HCT116 (cell line): ENCODE measurements at regions not wholly inside any gene's neighbourhood (a gene's known extent, or its start where the extent isn't known, plus 50 kb on each side); places are given as distances from the start of the nearest gene placed in this dataset.

ENCODE experiments used
- ATAC-seq: fragments of 200-7000 bp; cut with Tn5 transposase; 2 replicates; pipeline ENCODE4 v1.9.1; 2020; ENCODE audit warnings: mild to moderate bottlenecking, moderate library complexity
- BruUV-seq: library from RNA; stranded (reverse); fragments of 400-500 nt; replicated peaks from 2 replicates; lab custom pipeline; 2021; lab: Mats Ljungman, UMichigan
- CTCF ChIA-PET: fragments of 300-600 bp; sonication (Branson Sonifier 250); formaldehyde crosslinking; loops from one replicate; lab custom pipeline; 2021; ENCODE audit warnings: antibody characterized with exemption; lab: Charles Lee
- POLR2A ChIA-PET: fragments of 300-600, 350-600 bp; sonication (Branson Sonifier 250); formaldehyde crosslinking; loops from one replicate; lab custom pipeline; 2021; ENCODE audit warnings: antibody characterized with exemption; lab: Charles Lee
- RAD21 ChIA-PET, 2 experiments: fragments of 300-600 bp; sonication (Branson Sonifier 250); formaldehyde crosslinking; loops; one replicate each; lab custom pipeline; 2023; ENCODE audit warnings: low total read pairs in 2 of 2; ENCODE audit not compliant: uncharacterized antibody in 2 of 2, unreplicated experiment in 2 of 2, low non-redundant PET in 1 of 2; lab: Charles Lee
- DNase-seq: peaks from one replicate; pipeline ENCODE4 v3.0.0-alpha.2; 2010; ENCODE audit warnings: low read depth, low spot score
- H2AFZ ChIP-seq: fragments of 200-600 bp; shearing (Covaris generic), sonication (generic); 2 replicates; pipeline ENCODE4 v1.6.1; 2017; ENCODE audit warnings: low read depth, mixed run types, mixed read lengths, antibody characterized with exemption, low read length; ENCODE audit not compliant: poor library complexity, severe bottlenecking
- H3K27ac ChIP-seq: 2 replicates; pipeline ENCODE4 v1.5.1; 2012; ENCODE audit warnings: low read depth, low read length
- H3K27me3 ChIP-seq: fragments of 200-600 bp; sonication (generic); 2 replicates; pipeline ENCODE4 v1.6.1; 2016; ENCODE audit warnings: mixed run types, low read length, mixed read lengths; ENCODE audit not compliant: insufficient read depth
- H3K36me3 ChIP-seq, 2 experiments: fragments of 200-500 bp in 1 of 2; fragments of 200-600 bp in 1 of 2; sonication (Bioruptor generic) in 1 of 2; sonication (generic) in 1 of 2; 2 replicates each; pipeline versions ENCODE4 v1.5.1 to v1.6.1; 2014 to 2016; ENCODE audit warnings: low read length in 2 of 2, inconsistent platforms in 1 of 2, mixed read lengths in 1 of 2, mixed run types in 1 of 2; ENCODE audit not compliant: insufficient read depth in 2 of 2, control insufficient read depth in 1 of 2
- H3K4me1 ChIP-seq, 2 experiments: fragments of 200-600 bp in 1 of 2; sonication (generic) in 1 of 2; 2 replicates each; pipeline versions ENCODE4 v1.5.1 to v1.6.1; 2012 to 2017; ENCODE audit warnings: low read length in 2 of 2, inconsistent platforms in 1 of 2, mild to moderate bottlenecking in 1 of 2, mixed read lengths in 1 of 2, mixed run types in 1 of 2, moderate library complexity in 1 of 2; ENCODE audit not compliant: insufficient read depth in 2 of 2, control insufficient read depth in 1 of 2
- H3K4me2 ChIP-seq: fragments of 200-600 bp; sonication (generic); 2 replicates; pipeline ENCODE4 v1.6.1; 2017; ENCODE audit warnings: mixed run types, low read length, mixed read lengths
- H3K4me3 ChIP-seq, 2 experiments: fragments of 200-600 bp in 1 of 2; sonication (generic) in 1 of 2; replicated peaks in 1 of 2; 2 replicates each; pipeline ENCODE4 v1.5.1; 2011 to 2016; ENCODE audit warnings: low read length in 2 of 2, control low read depth in 1 of 2, low read depth in 1 of 2, mild to moderate bottlenecking in 1 of 2, mixed read lengths in 1 of 2, mixed run types in 1 of 2
- H3K79me2 ChIP-seq: fragments of 200-600 bp; sonication (generic); 2 replicates; pipeline ENCODE4 v1.6.1; 2017; ENCODE audit warnings: mild to moderate bottlenecking, mixed run types, low read length, moderate library complexity, mixed read lengths; ENCODE audit not compliant: insufficient read depth
- H3K9ac ChIP-seq: fragments of 200-600 bp; sonication (generic); 2 replicates; pipeline ENCODE4 v1.6.1; 2016; ENCODE audit warnings: low read length, mixed read lengths
- H3K9me2 ChIP-seq: fragments of 200-600 bp; sonication (generic), shearing (Covaris generic); 2 replicates; pipeline ENCODE4 v1.6.1; 2017; ENCODE audit warnings: mixed run types, mild to moderate bottlenecking, moderate library complexity; ENCODE audit not compliant: insufficient read depth
- H3K9me3 ChIP-seq, 2 experiments: fragments of 200-500 bp in 1 of 2; fragments of 200-600 bp in 1 of 2; sonication (Bioruptor generic) in 1 of 2; sonication (generic) in 1 of 2; 2 replicates each; pipeline ENCODE4 v1.6.1; 2014 to 2017; ENCODE audit warnings: low read length in 2 of 2, mixed read lengths in 2 of 2, inconsistent platforms in 1 of 2, low read depth in 1 of 2, mild to moderate bottlenecking in 1 of 2, mixed run types in 1 of 2, moderate library complexity in 1 of 2; ENCODE audit not compliant: control insufficient read depth in 1 of 2, insufficient read depth in 1 of 2
- H4K20me1 ChIP-seq: fragments of 200-600 bp; sonication (generic), shearing (Covaris generic); 2 replicates; pipeline ENCODE4 v1.6.1; 2017; ENCODE audit warnings: mixed run types, mild to moderate bottlenecking, moderate library complexity; ENCODE audit not compliant: insufficient read depth
- CBX3 ChIP-seq: IDR thresholded peaks from 2 replicates; pipeline ENCODE4 v1.6.1; 2012; ENCODE audit warnings: low read depth
- CEBPB ChIP-seq: IDR thresholded peaks from 2 replicates; pipeline ENCODE4 v1.6.1; 2012; ENCODE audit warnings: low read depth
- EGR1 ChIP-seq: IDR thresholded peaks from 2 replicates; pipeline ENCODE4 v1.6.1; 2012; ENCODE audit warnings: low read depth
- EZH2 ChIP-seq: fragments of 200-600 bp; sonication (generic); IDR thresholded peaks from 2 replicates; pipeline ENCODE4 v1.6.1; 2017; ENCODE audit warnings: antibody characterized with exemption, mixed run types
- FOSL1 ChIP-seq: IDR thresholded peaks from 2 replicates; pipeline ENCODE4 v1.6.1; 2012; ENCODE audit warnings: low read depth
- JUND ChIP-seq: IDR thresholded peaks from 2 replicates; pipeline ENCODE4 v1.6.1; 2012
- POLR2A ChIP-seq: IDR thresholded peaks from 2 replicates; pipeline ENCODE4 v1.7.0; 2011; ENCODE audit warnings: borderline replicate concordance; ENCODE audit not compliant: insufficient read depth, insufficient read length; ENCODE audit errors: extremely low read depth
- SIN3A ChIP-seq: IDR thresholded peaks from 2 replicates; pipeline ENCODE4 v1.6.1; 2012; ENCODE audit warnings: low read depth
- TCF7L2 ChIP-seq: IDR thresholded peaks from 2 replicates; pipeline ENCODE4 v1.7.0; 2011; ENCODE audit warnings: borderline replicate concordance, inconsistent platforms; ENCODE audit not compliant: insufficient read depth, insufficient read length; ENCODE audit errors: extremely low read depth
- YY1 ChIP-seq: IDR thresholded peaks from 2 replicates; pipeline ENCODE4 v1.6.1; 2011; ENCODE audit warnings: low read length, low read depth, moderate library complexity, mild to moderate bottlenecking; ENCODE audit not compliant: insufficient replicate concordance; ENCODE audit errors: extremely low read depth
- intact Hi-C: fragments of 100-400 bp; cut with micrococcal nuclease; formaldehyde crosslinking; loops from 2 replicates; pipeline ENCODE4 v1.10.0; 2022
- TF ChIP-seq, protein P1 (sequence below): IDR thresholded peaks from 2 replicates; pipeline ENCODE4 v1.6.1; 2012
- TF ChIP-seq, protein P2 (sequence below): IDR thresholded peaks from 2 replicates; pipeline ENCODE4 v1.6.1; 2012
- TF ChIP-seq, protein P3 (sequence below): IDR thresholded peaks from 2 replicates; pipeline ENCODE4 v1.6.1; 2012; ENCODE audit warnings: low read depth
- TF ChIP-seq, protein P4 (sequence below), 3 experiments: fragments of 200-600 bp in 1 of 3; sonication (generic) in 1 of 3; IDR thresholded peaks in 2 of 3; conservative IDR thresholded peaks in 1 of 3; 2 replicates each; pipeline ENCODE4 v1.5.1; 2012 to 2017; ENCODE audit warnings: low read depth in 2 of 3, low read length in 2 of 3, antibody characterized with exemption in 1 of 3, borderline replicate concordance in 1 of 3, control low read depth in 1 of 3, mild to moderate bottlenecking in 1 of 3, mixed read lengths in 1 of 3, mixed run types in 1 of 3, moderate library complexity in 1 of 3; ENCODE audit not compliant: insufficient read depth in 1 of 3

DNA sequence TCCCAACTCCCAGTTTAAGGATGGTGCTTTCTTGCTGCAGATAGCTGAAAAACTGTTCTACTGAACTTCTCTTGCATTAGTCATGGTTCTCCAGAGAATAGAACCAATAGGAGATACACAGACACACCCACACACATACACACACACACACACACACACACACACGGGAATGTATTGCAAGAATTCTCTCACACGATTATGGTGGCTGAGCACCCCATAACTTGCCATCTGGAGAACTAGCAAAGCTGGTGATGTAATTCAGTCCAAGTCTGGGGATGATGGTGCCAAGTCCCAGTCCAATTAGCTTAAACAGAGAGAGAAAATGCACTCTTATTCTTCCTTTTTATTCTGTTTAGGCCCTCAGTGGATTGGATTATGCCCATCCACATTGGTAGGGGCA lies 643.9 kb downstream of the DIAPH3 start:
- Histone ChIP-seq H3K9me3 (no peaks in the 10 kb centered on the region), H3K36me3 (no peaks in the 10 kb centered on the region), H3K79me2 (no peaks in the 10 kb centered on the region), H2AFZ (no peak overlapping the region), H4K20me1 (no peaks in the 10 kb centered on the region), H3K27me3 (no peaks in the 10 kb centered on the region), H3K4me1 (no peaks in the 10 kb centered on the region), H3K9me2 (no peaks in the 10 kb centered on the region), H3K9ac (no peak overlapping the region), H3K4me2 (no peak overlapping the region), H3K4me3 (no peak overlapping the region), H3K27ac (no peak overlapping the region)
- DNase-seq (no peak), ATAC-seq (no peak)
- RAD21 ChIA-PET: no interaction called here
- no peak for TF ChIP-seq EGR1
- no peak for TF ChIP-seq EZH2
- TF ChIP-seq, protein P1, sequence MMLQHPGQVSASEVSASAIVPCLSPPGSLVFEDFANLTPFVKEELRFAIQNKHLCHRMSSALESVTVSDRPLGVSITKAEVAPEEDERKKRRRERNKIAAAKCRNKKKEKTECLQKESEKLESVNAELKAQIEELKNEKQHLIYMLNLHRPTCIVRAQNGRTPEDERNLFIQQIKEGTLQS: no peak
- TF ChIP-seq FOSL1: no peak
- TF ChIP-seq, protein P2, sequence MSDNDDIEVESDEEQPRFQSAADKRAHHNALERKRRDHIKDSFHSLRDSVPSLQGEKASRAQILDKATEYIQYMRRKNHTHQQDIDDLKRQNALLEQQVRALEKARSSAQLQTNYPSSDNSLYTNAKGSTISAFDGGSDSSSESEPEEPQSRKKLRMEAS: no peak
- TF ChIP-seq YY1: no peak
- no peak for TF ChIP-seq CEBPB
- TF ChIP-seq, protein P3, sequence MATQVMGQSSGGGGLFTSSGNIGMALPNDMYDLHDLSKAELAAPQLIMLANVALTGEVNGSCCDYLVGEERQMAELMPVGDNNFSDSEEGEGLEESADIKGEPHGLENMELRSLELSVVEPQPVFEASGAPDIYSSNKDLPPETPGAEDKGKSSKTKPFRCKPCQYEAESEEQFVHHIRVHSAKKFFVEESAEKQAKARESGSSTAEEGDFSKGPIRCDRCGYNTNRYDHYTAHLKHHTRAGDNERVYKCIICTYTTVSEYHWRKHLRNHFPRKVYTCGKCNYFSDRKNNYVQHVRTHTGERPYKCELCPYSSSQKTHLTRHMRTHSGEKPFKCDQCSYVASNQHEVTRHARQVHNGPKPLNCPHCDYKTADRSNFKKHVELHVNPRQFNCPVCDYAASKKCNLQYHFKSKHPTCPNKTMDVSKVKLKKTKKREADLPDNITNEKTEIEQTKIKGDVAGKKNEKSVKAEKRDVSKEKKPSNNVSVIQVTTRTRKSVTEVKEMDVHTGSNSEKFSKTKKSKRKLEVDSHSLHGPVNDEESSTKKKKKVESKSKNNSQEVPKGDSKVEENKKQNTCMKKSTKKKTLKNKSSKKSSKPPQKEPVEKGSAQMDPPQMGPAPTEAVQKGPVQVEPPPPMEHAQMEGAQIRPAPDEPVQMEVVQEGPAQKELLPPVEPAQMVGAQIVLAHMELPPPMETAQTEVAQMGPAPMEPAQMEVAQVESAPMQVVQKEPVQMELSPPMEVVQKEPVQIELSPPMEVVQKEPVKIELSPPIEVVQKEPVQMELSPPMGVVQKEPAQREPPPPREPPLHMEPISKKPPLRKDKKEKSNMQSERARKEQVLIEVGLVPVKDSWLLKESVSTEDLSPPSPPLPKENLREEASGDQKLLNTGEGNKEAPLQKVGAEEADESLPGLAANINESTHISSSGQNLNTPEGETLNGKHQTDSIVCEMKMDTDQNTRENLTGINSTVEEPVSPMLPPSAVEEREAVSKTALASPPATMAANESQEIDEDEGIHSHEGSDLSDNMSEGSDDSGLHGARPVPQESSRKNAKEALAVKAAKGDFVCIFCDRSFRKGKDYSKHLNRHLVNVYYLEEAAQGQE: no peak
- TF ChIP-seq SIN3A: no peak
- no peak for TF ChIP-seq CBX3
- TF ChIP-seq, protein P4, sequence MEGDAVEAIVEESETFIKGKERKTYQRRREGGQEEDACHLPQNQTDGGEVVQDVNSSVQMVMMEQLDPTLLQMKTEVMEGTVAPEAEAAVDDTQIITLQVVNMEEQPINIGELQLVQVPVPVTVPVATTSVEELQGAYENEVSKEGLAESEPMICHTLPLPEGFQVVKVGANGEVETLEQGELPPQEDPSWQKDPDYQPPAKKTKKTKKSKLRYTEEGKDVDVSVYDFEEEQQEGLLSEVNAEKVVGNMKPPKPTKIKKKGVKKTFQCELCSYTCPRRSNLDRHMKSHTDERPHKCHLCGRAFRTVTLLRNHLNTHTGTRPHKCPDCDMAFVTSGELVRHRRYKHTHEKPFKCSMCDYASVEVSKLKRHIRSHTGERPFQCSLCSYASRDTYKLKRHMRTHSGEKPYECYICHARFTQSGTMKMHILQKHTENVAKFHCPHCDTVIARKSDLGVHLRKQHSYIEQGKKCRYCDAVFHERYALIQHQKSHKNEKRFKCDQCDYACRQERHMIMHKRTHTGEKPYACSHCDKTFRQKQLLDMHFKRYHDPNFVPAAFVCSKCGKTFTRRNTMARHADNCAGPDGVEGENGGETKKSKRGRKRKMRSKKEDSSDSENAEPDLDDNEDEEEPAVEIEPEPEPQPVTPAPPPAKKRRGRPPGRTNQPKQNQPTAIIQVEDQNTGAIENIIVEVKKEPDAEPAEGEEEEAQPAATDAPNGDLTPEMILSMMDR (IDR thresholded peaks at IDR 0.05 in 2 of 3, conservative IDR thresholded peaks at IDR 0.05 in 1 of 3; ENCODE audit: borderline replicate concordance in 1 of 3, insufficient read depth in 1 of 3, low read depth in 2 of 3, low read length in 2 of 3): no peak
- TF ChIP-seq JUND: no peak
- TF ChIP-seq TCF7L2: no peak
- TF ChIP-seq POLR2A: no peak
- CTCF ChIA-PET: no interaction called here
- intact Hi-C loops: no loop called here
- no TSS peak for BruUV-seq
- POLR2A ChIA-PET: no interaction called here
